Medulla oblongata (tissue), 1 donor: ENCODE measurements at regions not wholly inside any gene's neighbourhood (a gene's known extent, or its start where the extent isn't known, plus 50 kb on each side); places are given as distances from the start of the nearest gene placed in this dataset.
A peak's percentile ranks its signal among the peaks of the same experiment; 100 is the strongest.
"Not testable (repeated sequence)": the region's sequence is repeated elsewhere in the genome, so short reads cannot be mapped to it uniquely, and the experiment has no call there.

Source experiments
- DNase-seq: peaks from one replicate; pipeline ENCODE4 v3.0.0-alpha.2; 2015; ENCODE audit errors: extremely low spot score

DNA sequence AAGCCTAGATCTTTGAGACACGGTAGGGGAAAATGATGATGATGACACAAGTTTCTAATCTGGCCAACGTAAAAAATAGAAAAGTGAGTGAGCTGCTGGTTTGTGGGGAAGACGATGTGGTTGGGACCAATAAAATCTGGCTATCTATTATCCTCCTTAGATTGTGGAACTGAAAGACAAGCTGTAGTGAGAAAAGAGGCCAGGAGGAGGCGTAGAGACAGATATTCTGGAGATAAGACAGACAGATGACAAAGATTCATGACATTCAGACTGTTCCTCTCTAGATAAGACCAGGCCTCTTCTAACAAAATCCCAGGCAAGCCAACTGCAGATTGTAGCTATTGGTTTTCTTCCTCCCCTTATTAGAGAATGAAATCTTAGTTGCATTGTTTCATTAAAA, 376.3 kb upstream of the UBE2E3 start:
- DNase-seq, result no peak

DNA sequence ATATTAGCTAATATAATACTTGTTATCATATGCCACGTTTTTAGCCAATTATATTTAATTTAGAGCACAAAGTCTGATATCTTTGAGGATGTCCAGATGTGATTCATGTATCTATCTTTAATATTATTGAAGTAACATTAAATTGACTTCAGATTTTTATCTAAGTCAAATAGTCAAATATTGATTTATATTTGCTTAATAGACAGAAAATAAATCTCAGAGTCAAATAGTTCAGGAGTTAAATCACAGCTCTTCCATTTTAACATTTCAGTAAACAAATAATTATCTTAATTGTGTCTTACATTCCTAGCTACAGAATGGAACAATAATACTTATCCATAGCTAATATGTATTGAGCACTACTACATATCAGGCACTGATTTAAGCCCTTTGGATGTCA, 379.4 kb upstream of the UBE2E3 start:
- DNase-seq, result no peak

DNA sequence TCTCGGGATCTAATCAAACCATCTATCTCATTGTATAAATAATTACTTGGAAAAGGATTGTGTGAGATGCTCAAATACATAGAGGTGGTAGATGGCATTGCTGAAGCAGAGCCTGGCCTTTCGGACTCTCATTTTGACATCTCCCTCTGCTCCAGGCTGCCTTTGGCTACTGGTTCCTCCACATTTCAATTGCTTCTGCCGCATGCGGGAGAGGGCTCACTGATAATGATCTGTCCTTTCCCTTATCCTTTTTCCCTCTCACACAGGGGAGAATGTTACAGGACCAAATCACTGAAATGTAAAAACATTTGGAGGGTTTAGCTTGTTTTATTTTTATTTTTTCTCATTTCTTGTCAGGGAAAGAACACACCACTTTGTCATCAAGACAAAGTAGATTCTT, 380.6 kb upstream of the UBE2E3 start:
- DNase-seq, result peak; percentile 25

DNA sequence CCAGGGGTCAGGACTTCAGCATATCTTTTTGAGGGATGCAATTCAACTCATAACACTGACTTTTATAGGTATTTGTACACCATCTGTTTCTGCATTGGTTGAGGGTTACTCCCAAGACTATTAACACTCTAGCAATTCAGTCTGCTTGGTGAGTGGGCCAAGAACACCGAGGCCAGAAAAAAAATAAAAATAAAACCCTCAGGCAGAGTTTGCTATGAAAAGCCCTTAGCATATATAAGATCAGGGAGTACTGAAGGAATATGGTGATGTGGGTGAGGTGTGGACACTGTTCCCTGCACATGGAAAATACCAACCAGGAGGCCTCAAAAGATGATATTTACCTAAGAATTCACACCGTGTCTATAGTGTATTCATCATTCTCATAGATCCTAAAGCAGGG, 383.2 kb upstream of the UBE2E3 start:
- no peak for DNase-seq

DNA sequence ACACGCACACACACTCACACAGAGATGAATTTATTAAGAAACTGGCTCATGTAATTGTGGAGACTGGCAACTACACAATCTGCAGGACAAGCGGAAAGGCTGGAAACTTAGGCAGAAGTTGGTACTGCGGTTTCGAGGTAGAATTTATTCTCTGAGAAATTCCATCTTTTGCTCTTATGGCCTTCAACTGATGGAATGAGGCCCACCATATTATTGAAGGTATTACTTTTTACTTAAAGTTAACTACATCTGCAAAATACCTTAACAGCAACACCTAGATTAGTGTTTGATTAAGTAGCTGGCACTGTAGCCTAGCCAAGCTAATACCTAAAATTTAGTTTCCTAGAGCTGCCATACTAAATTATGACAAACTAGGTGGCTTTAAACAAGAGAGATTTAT, 384.0 kb upstream of the UBE2E3 start:
- no peak for DNase-seq

DNA sequence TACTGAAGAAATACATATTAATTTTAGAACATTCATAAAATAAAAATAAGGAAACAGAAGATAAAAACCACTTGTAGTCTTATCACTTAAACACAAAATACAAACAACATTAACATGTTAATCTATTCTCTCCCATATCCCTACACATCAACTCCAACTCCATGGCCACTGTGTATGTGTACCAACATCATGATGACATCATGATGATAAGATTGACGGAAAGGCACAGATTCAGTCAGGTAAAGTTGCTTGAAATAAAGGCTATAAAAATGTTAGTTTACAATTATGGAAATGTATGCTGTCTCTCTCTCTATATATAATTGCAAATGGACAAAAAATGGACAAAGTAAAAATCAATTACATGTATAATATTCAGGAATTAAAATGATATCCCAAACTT, 388.5 kb upstream of the UBE2E3 start:
- no peak for DNase-seq

DNA sequence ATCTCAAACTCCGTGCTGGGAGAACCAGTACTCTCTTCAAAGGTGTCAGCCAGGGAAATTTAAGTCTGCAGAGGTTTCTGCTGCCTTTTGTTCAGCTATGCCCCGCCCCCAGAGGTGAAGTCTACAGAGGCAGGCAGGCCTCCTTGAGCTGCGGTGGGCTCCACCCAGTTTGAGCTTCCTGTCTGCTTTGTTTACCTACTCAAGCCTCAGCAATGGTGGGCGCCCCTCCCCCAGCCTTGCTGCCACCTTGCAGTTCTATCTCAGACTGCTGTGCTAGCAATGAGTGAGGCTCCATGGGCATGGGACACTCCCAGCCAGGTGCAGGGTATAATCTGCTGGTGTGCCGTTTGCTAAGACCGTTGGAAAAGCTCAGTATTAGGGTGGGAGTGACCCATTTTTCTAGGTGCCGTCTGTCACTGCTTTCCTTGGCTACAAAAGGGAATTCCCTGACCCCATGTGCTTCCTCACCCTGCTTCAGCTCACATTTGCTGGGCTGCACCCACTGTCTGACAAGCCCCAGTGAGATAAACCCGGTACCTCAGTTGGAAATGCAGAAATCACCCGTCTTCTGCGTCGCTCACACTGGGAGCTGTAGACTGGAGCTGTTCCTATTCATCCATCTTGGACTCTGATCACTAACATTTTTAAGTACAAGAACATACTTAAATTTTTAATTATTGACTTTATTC, 389.2 kb upstream of the UBE2E3 start:
- DNase-seq, result not testable (repeated sequence)

DNA sequence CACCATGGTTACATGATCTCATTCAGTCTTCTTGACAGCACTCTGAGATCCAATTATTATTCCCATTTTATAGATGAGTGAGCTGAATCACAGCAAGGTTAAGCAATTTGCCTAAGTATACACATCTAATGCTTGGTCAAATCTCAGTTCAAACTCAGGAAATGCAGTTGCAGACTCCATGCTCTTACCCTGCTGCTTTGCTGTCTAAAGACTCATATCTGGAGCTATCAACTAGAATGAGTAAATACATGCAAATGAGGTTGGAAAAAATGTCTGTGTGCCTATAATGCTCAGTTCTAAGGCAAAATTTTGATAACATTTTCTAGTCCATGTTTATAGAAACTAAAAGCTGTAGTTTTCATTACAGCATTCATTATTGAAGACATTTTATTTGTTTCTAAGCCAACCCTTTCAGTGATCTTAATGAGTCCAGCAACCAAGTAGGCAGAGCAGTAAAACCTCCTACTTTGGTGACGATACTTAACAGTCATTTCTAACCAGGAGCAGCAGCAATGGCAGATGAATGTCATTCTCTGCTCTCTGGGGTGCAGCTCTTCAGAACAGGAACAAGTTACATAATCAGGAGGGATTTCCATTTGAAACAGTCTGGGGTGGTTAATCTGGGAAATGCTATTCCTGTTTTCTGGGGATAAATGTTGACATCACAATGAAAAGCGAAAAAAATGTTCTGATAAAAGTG, 396.8 kb upstream of the UBE2E3 start:
- no peak for DNase-seq

DNA sequence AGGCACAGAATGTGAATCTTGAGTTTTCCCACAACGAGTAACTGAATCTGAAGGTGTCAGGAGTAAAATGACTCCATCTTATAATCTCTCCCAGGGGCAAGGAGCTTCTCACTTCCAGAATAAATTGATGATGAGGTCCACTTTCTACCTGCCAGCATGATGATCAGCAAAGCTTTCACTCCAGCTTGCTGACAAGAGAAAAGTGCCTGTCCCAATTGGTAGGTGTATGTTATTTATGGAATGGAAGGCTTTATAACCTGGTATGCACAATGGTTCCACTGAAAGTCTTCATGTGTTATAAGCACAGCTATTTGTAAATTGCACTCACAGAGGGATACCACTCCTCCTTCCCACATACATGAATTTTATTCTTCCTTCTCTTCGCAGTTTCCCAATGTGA, 401.0 kb upstream of the UBE2E3 start:
- DNase-seq, result no peak

DNA sequence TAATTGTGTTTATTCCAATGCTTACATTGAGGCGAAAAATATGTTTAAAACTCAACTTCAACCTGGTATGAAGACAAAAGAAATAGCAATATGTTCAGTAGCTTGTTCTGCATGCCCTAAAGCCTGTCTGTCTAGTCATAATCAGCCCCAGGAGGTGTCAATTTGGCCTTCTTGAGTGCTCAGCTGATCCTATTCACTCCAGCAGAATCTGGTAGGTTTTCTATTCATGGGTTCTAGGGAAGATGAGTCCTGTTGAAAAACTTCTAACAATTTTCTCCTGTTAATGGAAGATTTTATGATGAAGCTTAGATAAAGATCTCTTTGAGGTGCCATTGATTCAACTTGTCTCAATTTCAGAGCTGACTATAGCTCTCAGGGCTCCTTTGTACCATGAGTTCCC, 402.0 kb upstream of the UBE2E3 start:
- no peak for DNase-seq

DNA sequence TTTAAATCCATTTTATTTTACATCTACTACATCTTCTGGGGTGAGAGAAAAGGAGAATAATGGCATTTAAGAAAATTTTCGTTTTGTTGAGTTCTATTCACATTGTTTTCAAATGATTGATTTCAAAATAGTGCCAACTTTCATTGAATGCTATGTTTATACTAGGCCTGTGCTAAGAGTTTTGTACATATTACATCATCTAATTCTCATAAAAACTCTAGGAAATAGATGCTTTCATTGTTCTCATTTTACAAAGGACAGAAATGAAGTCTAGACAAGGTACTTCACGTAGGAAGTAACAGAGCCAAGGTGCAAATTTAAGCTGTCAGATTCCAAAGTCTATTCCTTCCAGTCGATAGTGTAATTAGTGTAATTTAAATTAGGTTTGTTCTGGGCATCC, 402.8 kb upstream of the UBE2E3 start:
- no peak for DNase-seq

DNA sequence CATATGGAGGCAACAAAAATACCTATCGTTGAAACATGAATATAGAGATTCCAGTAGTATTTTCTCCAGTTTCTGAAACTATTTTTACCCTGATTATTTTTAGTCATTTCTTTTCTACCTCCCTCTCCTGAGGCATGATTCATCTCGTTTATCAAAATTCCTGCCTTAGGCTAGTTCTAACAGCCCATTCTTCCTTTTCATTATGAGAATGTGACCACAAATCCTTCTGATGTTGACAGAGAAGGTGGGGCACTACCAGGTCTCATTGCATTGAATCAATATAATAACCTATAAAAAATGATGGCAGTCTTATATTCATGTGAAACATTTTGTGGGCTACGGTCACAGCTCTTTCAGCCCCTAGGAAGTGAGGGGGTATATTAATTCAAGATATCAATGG, 406.5 kb upstream of the UBE2E3 start:
- no peak for DNase-seq

DNA sequence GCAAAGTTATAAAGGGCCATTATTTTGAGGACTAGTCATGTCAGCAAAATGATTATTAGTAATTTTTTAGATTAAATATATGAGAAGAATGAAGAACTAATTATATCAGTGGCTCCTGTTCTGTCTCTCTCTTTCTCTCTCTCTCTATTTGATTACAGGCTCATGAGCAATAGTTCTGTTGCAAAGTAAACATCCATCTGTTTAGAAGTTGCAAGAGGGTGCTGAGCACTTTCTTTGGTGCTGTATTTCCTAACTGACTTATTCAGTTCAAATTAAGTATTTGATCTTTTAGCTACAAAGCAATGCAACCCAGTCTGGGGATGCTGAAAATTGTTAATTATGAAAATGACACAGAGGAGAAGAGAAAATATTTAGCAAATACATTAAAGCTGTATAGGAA, 408.1 kb upstream of the UBE2E3 start:
- no peak for DNase-seq

DNA sequence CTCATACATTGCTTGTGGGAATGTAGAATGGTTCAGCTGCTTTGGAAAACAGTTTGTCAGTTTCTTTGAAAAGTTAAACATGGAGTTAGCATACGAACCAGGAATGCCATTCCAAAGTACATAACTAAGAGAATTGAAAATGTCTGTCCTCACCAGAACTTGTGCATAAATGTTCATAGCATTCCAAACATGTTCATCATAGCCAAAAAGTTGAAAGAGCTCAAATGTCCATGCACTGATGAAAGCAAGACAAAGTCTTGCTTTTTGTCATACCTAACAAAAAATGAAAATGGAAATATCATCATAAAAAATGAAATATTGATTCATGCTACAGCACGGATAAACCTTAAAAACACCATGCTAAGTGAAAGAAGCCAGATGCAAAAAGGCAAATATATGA, 408.8 kb upstream of the UBE2E3 start:
- no peak for DNase-seq

DNA sequence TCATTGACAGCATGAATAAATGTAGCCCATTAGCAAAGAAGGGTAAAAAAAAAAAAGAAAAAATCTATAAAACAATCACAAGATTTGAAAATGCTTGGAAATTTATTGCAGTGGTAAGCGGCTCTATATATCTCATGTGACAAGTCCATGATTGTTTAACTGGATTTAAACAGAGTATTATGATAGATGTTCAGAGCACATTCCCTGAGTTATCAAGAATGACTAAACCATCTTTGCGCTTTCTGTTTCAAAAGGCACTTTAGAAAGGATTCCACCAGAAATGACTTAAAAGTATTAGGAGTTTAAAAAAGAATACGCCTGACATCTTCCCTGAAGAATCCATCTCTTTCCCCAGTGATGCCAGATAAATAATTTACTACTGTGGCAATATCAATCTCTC, 409.5 kb upstream of the UBE2E3 start:
- no peak for DNase-seq

DNA sequence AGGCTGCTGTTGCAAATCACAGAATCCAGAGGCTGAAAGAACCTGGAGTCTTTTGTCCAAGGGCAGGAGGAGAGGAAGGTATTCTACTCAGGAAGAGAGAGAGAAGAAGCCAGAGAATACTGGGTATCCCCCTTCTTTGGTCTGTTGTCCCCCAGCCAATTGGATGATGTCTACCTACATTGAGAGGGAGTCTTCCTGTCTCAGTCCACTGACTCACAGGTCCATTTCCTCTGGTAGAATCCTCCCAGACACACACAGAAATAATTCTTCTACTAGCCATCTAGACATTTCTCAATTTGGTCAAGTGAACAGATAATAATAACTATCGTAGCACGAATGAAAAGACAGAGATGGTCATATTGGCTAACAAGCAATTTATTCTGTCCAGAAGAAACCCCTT, 416.4 kb upstream of the UBE2E3 start:
- no peak for DNase-seq

DNA sequence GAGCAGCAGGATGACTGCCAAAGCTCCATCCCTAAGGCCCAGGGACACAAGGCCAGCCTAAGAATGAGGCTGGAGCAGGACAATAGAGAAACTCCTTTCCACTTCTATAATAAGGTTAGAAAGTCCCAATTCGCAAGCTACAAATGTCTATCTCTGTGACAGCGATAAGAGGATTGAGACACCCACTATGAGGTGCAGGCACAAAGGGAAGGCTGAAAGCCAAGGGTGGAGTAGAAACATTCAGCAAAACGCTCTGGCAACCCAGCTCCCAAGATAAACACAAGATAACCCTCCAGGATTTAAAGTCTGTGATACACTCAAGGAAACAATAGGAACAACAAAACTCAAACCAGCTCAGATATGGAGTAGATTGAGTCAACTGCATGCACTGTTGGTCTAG, 418.0 kb upstream of the UBE2E3 start:
- DNase-seq, result no peak

DNA sequence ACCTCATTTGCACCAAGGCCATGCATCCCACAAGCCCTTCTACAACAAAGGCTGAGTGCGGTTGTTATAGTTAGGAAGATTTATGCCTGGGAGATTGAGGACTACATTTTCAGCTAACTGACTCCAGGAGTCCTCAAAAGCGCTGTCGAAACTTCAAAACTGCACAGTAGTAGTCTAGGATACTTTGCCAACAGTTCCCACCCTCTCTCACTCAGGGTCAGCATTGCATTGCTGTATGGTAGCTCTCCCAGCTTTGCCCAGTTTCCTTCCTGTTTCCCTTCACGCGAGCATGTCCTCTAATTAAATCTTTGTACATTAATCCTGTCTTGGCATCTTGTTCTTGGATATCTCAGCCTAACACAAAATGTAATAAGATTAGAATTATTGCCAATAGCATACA, 420.6 kb upstream of the UBE2E3 start:
- DNase-seq, result no peak

DNA sequence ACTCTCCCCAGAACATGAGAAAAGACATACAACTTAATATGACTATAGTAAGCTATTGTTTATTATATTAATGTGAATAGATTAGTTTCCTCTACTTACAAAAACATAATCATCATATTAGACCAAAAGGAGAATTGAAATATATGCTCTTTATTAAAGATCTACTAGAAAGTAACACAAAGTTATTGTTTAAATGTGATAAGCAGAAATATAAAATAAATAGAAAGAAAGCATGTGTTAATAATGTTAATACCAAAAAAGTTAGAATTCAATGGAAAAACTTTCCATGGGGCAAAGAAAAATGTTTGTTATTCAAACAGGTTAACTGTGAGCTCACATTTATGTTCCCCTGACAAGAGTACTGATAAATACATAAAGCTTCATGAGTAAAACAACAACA, 421.4 kb upstream of the UBE2E3 start:
- no peak for DNase-seq

DNA sequence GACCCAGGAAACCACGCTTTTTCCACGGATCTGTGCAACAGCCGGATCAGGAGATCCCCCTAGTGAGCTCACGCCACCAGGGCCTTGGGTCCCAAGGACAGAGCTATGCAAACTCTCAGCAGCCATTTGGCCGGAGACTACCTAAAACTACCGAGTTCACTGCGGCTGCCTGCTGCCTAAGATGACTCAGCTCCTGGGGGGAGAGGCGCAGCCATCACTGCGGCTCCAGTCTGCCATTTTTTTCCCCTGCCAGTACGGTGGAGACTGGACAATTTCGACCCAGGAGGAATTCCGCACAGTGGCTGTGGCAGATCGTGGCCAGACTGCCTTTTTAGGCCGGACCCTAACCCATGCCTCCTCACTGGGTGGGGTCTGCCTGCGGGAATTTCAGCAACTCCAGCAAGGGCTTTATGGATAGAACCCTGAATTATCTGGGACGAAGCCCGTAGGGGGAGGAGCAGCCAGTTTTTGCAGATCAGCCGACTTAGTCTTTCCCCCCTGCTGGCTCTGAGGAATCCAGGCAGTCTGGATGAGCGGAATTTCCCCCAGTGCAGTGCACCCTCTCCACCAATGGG, 424.9 kb upstream of the UBE2E3 start:
- no peak for DNase-seq

DNA sequence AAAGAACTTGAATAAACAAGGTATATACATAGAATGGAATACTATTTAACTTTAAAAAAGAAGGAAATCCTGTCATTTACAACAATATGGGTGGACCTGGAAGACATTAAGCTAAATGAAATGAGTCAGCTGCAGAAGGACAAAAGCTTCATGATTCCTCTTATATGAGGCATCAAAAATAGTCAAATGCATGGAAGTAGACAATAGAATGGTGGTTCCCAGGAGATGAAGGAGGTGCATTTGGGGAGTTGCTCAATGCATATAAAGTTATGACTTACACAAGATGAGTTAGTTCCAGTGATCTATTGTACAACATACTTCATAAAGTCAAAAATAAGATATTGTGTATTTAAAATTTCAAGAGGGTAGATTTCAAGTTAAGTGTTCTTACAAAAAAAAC, 426.1 kb upstream of the UBE2E3 start:
- DNase-seq, result no peak

DNA sequence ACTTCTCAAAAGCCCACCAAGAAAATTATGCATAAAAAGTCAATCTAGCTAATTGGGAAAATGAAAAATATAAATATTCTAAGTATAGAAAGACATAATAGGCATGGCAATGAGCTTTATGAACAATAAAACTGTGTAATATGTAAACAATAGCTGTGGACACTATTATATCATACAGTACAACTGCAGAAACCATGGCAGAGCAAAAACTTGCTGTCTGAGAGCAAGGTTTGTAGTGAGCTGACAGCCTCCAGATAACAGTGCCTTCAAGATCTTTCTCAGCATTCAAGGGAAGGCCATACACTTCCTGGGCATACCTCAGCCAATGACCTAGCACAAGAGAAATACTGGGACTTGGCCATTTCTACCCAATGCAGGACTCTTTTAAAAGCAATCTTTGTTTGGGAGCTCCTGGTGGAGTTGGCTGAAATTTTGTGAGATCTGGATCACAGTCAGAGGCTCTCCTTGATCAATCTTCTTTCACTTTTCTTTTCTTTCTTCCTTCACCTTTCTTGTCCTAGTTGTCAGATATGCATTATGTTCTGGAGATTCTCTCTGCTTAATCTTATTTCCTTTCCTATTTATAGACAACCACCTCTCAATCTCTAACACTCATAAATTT, 427.2 kb upstream of the UBE2E3 start:
- DNase-seq, result no peak

DNA sequence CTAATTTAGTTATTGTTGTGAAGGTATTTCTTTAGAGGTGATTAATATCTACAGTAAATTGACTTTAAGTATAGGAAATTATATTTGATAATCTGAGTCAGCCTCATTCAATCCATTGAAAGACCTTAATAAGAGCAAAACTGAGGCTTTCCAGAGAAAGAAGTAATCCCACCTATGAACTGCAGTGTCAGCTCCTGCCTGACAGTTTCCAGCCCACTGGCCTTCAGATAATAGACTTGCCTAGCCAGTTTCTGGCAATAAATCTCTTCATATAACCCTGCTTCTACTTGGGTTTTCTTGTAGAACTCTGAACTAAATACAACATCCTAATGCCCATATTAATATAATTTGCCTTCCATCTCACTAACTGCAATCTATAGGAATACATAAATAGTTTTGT, 437.9 kb upstream of the UBE2E3 start:
- DNase-seq, result no peak
